Neural cell (in vitro differentiated cells): ENCODE measurements at regions not wholly inside any gene's neighbourhood (a gene's known extent, or its start where the extent isn't known, plus 50 kb on each side); places are given as distances from the start of the nearest gene placed in this dataset.
A peak's percentile ranks its signal among the peaks of the same experiment; 100 is the strongest.
"Not testable (repeated sequence)": the region's sequence is repeated elsewhere in the genome, so short reads cannot be mapped to it uniquely, and the experiment has no call there.

Experiments used
- H2AFZ ChIP-seq: fragments of 200-600, 300-800 bp; sonication (generic), shearing (Covaris generic); 2 replicates; pipeline ENCODE4 v1.6.0; 2014; ENCODE audit warnings: low read depth, mild to moderate bottlenecking, antibody characterized with exemption, low read length, moderate library complexity
- H3F3A ChIP-seq: fragments of 200-600 bp; shearing (Covaris generic); 2 replicates; pipeline ENCODE4 v1.6.1; 2016; ENCODE audit warnings: mild to moderate bottlenecking, moderate library complexity, mixed read lengths, antibody characterized with exemption, low read length; ENCODE audit not compliant: insufficient read depth, poor library complexity, severe bottlenecking
- H3K27ac ChIP-seq: fragments of 200-600, 300-800 bp; sonication (generic), shearing (Covaris generic); 2 replicates; pipeline ENCODE4 v1.5.1; 2014; ENCODE audit warnings: mild to moderate bottlenecking, low read length, moderate library complexity
- H3K27me3 ChIP-seq: fragments of 300-800, 200-600 bp; sonication (generic), shearing (Covaris generic); 2 replicates; pipeline ENCODE4 v1.6.0; 2014; ENCODE audit warnings: mild to moderate bottlenecking, low read depth, low read length, moderate library complexity; ENCODE audit not compliant: insufficient read depth
- H3K36me3 ChIP-seq: fragments of 300-800, 200-600 bp; sonication (generic), shearing (Covaris generic); 2 replicates; pipeline ENCODE4 v1.5.1; 2014; ENCODE audit warnings: mild to moderate bottlenecking, antibody characterized with exemption, low read length, moderate library complexity; ENCODE audit not compliant: insufficient read depth
- H3K4me2 ChIP-seq: fragments of 300-800, 200-600 bp; sonication (generic), shearing (Covaris generic); 2 replicates; pipeline ENCODE4 v1.6.0; 2014; ENCODE audit warnings: mild to moderate bottlenecking, low read length
- H3K4me3 ChIP-seq: fragments of 300-800, 200-600 bp; sonication (generic), shearing (Covaris generic); 2 replicates; pipeline ENCODE4 v1.5.1; 2014; ENCODE audit warnings: mild to moderate bottlenecking, low read length, moderate library complexity
- H3K79me2 ChIP-seq: fragments of 200-600 bp; shearing (Covaris generic); replicated peaks from 2 replicates; pipeline ENCODE4 v1.6.0; 2014; ENCODE audit warnings: mild to moderate bottlenecking, low read length, moderate library complexity; ENCODE audit not compliant: insufficient read depth
- H3K9ac ChIP-seq: fragments of 300-800, 200-600 bp; sonication (generic), shearing (Covaris generic); 2 replicates; pipeline ENCODE4 v1.6.1; 2016; ENCODE audit warnings: mild to moderate bottlenecking, low read length, mixed read lengths
- H3K9me2 ChIP-seq: fragments of 200-600 bp; shearing (Covaris generic); 2 replicates; pipeline ENCODE4 v1.6.1; 2016; ENCODE audit warnings: mild to moderate bottlenecking, low read length, mixed read lengths; ENCODE audit not compliant: insufficient read depth
- H3K9me3 ChIP-seq: fragments of 200-600, 300-800 bp; sonication (generic), shearing (Covaris generic); 2 replicates; pipeline ENCODE4 v1.6.1; 2016; ENCODE audit warnings: mild to moderate bottlenecking, mixed run types, low read length, moderate library complexity, mixed read lengths
- H4K20me1 ChIP-seq: fragments of 200-600 bp; shearing (Covaris generic); 2 replicates; pipeline ENCODE4 v1.6.1; 2016; ENCODE audit warnings: mild to moderate bottlenecking, mixed run types; ENCODE audit not compliant: insufficient read depth
- CTCF ChIP-seq: fragments of 450-650 bp; IDR thresholded peaks from 2 replicates; pipeline ENCODE4 v1.5.1; 2014; ENCODE audit warnings: antibody characterized with exemption, mild to moderate bottlenecking, moderate library complexity; ENCODE audit not compliant: poor library complexity, severe bottlenecking
- EP300 ChIP-seq: fragments of 450-650 bp; conservative IDR thresholded peaks from 2 replicates; pipeline ENCODE4 v1.6.1; 2014; ENCODE audit warnings: antibody characterized with exemption, mild to moderate bottlenecking, moderate library complexity; ENCODE audit not compliant: poor library complexity, severe bottlenecking
- EZH2 ChIP-seq: fragments of 200-600, 300-800 bp; shearing (Covaris generic), sonication (generic); IDR thresholded peaks from 2 replicates; pipeline ENCODE4 v1.6.1; 2014; ENCODE audit warnings: antibody characterized with exemption, low read length, borderline replicate concordance, mild to moderate bottlenecking; ENCODE audit not compliant: insufficient read depth, poor library complexity, severe bottlenecking
- MXI1 ChIP-seq: fragments of 450-650 bp; conservative IDR thresholded peaks from 2 replicates; pipeline ENCODE4 v1.6.1; 2014; ENCODE audit warnings: antibody characterized with exemption, mild to moderate bottlenecking; ENCODE audit not compliant: poor library complexity, severe bottlenecking
- POLR2AphosphoS5 ChIP-seq: IDR thresholded peaks from 2 replicates; pipeline ENCODE4 v1.6.1; 2012
- RAD21 ChIP-seq: fragments of 450-650 bp; conservative IDR thresholded peaks from 2 replicates; pipeline ENCODE4 v1.6.1; 2014; ENCODE audit warnings: antibody characterized with exemption, mild to moderate bottlenecking, moderate library complexity
- REST ChIP-seq: IDR thresholded peaks from 2 replicates; pipeline ENCODE4 v1.6.1; 2012; ENCODE audit warnings: borderline replicate concordance
- SMC3 ChIP-seq: fragments of 450-650 bp; conservative IDR thresholded peaks from 2 replicates; pipeline ENCODE4 v1.6.1; 2014; ENCODE audit warnings: antibody characterized with exemption, mild to moderate bottlenecking, moderate library complexity; ENCODE audit not compliant: poor library complexity
- TAF1 ChIP-seq: IDR thresholded peaks from 2 replicates; pipeline ENCODE4 v1.6.1; 2012; ENCODE audit warnings: low read depth

DNA sequence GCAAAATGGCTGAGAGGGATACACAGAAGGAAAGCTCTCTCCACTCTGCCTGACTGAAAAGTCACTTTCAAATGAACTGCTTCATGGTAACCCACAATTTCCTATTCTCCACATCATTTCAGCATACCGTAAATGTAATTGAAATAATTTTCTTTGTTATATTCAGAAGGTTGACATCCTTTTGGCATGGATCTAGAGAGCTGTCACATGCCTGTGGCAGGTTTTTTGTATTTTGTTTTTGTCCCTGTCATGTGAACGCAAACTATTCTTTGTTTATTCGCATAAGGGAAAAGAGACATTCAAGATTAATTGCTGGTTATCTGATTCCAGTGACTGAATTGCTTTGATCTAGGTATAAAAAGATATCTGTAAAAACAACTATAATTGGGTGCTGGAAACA lies 1808.1 kb downstream of the NCAM2 start:
- Histone ChIP-seq H3F3A (peaks cover 4% of the 10 kb centered on the region), H3K27ac (no peak overlapping the region), H3K9me3 (no peaks in the 10 kb centered on the region), H3K79me2 (no peaks in the 10 kb centered on the region), H3K9me2 (no peaks in the 10 kb centered on the region), H3K4me3 (no peak overlapping the region), H4K20me1 (no peaks in the 10 kb centered on the region), H3K9ac (no peak overlapping the region), H3K27me3 (no peaks in the 10 kb centered on the region), H2AFZ (no peak overlapping the region), H3K4me2 (no peak overlapping the region), H3K36me3 (no peaks in the 10 kb centered on the region)
- TF ChIP-seq MXI1 (no peak), EP300 (peak; percentile 91), CTCF (no peak), POLR2AphosphoS5 (peak; percentile 61)

GRCh38 chr21:22813201-22813600 lies 1815.0 kb downstream of the NCAM2 start:
- no peak overlapping the region for H3K9ac ChIP-seq
- TF ChIP-seq MXI1 (no peak), RAD21 (no peak), CTCF (no peak), SMC3 (no peak), EZH2 (no peak), TAF1 (no peak), EP300 (no peak), POLR2AphosphoS5 (no peak), REST (no peak)
- H3K4me2 ChIP-seq: no peak overlapping the region
- H3K27ac ChIP-seq: no peak overlapping the region
- no peaks in the 10 kb centered on the region for H3F3A ChIP-seq
- no peaks in the 10 kb centered on the region for H3K79me2 ChIP-seq
- no peak overlapping the region for H2AFZ ChIP-seq
- no peak overlapping the region for H3K4me3 ChIP-seq
- H3K36me3 ChIP-seq: no peaks in the 10 kb centered on the region
- no peaks in the 10 kb centered on the region for H3K9me2 ChIP-seq
- no peaks in the 10 kb centered on the region for H3K9me3 ChIP-seq
- no peaks in the 10 kb centered on the region for H3K27me3 ChIP-seq
- no peaks in the 10 kb centered on the region for H4K20me1 ChIP-seq

DNA sequence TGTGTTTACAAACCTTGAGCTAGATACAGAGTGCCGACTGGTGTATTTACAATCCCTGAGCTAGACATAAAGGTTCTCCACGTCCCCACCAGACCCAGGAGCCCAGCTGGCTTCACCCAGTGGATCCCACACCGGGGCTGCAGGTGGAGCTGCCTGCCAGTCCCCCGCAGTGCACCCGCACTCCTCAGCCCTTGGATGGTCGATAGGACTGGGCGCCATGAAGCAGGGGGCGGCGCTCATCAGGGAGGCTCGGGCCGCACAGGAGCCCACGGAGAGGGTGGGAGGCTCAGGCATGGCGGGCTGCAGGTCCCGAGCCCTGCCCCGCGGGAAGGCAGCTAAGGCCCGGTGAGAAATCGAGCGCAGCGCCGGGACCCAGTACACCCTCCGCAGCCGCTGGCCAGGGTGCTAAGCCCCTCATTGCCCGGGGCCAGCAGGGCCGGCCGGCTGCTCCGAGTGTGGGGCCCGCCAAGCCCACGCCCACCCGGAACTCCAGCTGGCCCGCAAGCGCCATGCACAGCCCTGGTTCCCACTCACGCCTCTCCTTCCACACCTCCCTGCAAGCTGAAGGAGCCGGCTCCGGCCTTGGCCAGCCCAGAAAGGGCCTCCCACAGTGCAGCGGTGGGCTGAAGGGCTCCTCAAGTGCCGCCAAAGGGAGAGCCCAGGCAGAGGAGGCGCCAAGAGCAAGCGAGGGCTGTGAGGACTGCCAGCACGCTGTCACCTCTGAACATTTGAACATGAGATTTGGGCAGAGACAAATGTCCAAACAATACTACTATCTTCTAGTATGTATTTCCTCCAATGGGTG lies 1820.7 kb downstream of the NCAM2 start:
- H3K4me2 ChIP-seq, H3K27me3 ChIP-seq, H3K9me3 ChIP-seq, H3K36me3 ChIP-seq, H2AFZ ChIP-seq, H3F3A ChIP-seq, H3K9ac ChIP-seq, H4K20me1 ChIP-seq, H3K79me2 ChIP-seq, H3K4me3 ChIP-seq, H3K9me2 ChIP-seq, H3K27ac ChIP-seq: not testable (repeated sequence)
